ENCODE measurements at regions not wholly inside any gene's neighbourhood (a gene's known extent, or its start where the extent isn't known, plus 50 kb on each side); places are given as distances from the start of the nearest gene placed in this dataset.
"Not testable (repeated sequence)": the region's sequence is repeated elsewhere in the genome, so short reads cannot be mapped to it uniquely, and the experiment has no call there.

GRCh38 chr15:87680208-87680607 lies 576.3 kb downstream of the NTRK3 start:
- DNase-seq (ENCODE audit: low read depth in 2 of 2) = no peak

GRCh38 chr15:87675271-87675670 lies 581.3 kb downstream of the NTRK3 start:
- no peak for DNase-seq (ENCODE audit: low read depth in 2 of 2)

- DNase-seq (ENCODE audit: low read depth in 2 of 2) = no peak
Observed at GRCh38 chr15:87672309-87673288, 583.9 kb downstream of the NTRK3 start.

DNA sequence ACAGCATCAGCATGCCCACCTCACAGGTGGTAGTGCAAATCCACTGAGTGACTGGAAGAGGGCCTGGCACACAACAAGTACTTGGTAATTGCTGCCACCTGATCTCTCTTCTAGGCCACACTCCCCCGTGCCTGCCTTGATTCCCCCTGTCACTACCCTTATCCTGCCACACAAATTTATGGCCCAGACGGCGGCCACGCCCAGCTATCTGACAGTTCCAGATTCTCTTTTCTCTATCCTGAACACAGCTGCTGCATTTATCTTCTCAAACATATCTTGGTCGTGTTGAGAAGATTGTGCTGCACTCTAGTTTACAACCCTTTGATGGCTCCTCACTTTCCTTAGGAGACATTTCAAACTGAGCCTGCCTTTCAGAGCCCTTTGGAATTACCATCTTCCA lies 585.2 kb downstream of the NTRK3 start:
- no peak for DNase-seq (ENCODE audit: low read depth in 2 of 2)

GRCh38 chr15:87669846-87670245 lies 586.7 kb downstream of the NTRK3 start:
- DNase-seq (ENCODE audit: low read depth in 2 of 2) = no peak

DNA sequence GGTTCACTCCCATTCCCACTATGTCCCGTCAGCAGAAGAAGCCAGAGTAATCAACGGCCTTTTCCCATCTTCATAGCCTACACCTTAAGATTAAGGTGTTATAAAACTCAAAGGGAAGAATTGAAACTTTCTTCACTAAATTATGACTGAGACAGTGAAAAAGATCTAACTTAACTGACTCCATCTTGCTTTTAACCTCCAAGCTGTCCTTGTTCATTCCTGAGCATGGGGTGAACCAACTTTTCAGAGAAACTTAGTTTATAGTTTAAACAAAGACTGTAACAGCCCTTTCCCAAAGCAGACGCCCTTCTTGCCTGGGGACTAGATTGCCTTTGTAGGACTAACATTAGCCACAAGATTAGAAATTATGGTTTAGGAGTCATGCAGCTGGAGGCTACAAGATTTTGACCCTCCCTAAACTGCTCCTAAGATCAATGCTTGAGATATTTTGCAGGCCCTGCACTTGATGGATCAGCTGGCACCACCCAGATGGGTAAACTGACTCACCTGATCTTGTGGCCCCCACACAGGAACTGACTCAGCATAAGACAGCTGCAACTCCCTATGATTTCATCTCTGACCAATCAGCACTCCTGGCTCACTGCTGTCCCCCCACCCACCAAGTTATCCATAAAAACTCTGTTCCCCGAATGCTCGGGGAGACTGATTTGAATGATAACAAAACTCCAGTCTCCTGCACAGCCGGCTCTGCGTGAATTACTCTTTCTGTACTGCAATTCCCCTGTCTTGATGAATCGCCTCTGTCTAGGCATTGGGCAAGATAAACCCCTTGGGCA lies 587.6 kb downstream of the NTRK3 start:
- not testable (repeated sequence) for DNase-seq (ENCODE audit: low read depth in 2 of 2)

GRCh38 chr15:87667643-87668042 lies 588.9 kb downstream of the NTRK3 start:
- DNase-seq (ENCODE audit: low read depth in 2 of 2) = no peak

- DNase-seq (ENCODE audit: low read depth in 2 of 2) = no peak
Observed at GRCh38 chr15:87662575-87662974, 594.0 kb downstream of the NTRK3 start.

DNA sequence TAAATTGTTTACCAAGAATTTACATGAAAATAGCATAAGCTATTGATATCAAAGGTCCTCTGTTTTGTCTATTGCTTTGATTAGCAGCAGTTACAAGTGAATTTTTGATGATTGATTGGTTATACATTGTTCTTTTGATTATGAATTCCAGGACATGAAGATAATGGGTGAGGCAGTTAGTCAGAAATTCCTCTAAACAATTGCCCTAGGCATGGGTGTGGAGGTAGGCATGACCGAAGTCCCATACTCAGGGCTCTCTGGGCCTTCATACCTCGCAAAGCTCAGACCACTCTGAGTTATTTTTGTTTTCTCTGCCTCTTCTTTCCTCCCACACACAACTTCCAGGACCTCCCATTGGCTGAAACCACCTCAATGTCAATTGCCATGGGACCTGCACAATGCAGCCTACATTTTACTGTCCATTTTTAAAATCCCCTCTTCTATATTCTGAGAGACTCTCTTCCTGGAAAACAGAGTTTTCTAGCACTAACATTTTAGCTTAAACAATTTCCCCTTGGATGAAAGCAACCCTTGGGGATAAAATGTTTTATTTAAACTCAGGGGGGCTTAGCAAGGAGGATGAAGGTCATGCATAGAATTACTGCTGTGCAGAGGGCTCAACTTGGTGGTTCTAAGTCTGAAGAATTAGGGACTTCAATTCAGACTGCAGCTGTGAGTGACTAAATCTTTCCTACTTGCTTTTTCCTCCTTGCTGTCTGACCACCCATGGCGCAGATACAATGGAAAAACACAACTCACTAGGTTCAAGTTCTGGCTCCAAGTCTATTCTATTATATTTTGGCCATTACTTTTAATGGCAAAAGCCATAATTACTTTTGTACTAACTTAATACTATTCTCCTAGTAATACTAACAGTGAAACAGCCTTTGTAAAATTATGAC lies 594.8 kb downstream of the NTRK3 start:
- no peak for DNase-seq (ENCODE audit: low read depth in 2 of 2)

DNA sequence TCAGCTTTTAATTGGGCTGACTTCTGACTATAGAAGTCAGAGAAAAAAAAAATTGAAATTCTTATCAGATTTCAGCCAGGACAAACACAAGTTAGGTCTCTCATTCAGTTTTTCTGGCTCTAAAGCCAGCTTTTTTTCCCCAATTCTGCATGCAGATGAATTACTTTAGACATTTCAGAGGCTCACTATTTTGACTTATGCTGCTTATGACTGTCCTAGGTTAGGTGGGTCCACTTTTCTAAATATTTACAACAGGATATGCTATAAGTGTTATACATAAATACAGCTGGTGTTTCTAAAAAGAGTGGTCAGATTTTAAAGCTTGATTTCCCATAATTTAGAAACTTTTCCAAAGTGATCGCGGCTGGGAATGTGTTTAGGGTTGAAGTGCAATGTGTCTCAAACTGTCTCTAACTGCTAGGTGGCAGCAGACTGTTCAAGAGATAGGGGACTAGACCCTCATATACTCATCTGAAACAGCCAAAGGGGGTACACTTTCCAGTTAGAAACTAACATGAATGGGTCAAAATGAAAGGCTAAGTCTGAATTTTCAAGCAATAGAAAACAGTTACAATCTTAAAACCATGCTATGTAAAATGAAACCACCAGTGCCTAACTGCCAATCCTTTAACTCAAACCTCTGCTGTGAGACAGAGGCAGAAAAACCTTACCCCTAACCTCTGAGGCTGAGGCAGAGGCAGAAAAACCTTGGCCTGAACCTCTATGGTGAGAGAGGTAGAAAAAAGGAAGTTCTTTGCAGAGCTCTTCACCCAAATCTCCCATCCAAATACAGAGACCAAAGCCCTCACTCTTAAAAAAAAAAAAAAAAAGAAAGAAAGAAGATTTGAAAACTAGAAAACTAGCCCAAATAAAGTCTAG lies 596.0 kb downstream of the NTRK3 start:
- no peak for DNase-seq (ENCODE audit: low read depth in 2 of 2)

DNA sequence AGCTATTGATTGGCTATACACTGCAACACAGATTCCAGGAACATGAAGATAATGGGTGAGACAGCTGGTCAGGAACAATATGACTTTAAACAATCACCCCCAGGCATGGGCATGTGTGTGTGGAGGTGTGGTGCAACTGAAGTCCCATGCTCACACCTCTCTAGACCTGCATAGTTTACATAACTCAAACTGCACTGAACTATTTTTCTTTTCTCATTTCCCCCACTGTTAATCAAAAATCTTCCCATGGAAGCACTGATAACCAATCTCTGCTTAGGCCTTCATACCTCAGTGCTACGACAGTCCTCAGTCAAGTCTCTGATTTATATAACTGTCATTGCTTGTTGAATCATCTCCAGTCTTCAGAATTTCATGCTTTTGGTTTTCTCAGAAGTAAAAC lies 600.2 kb downstream of the NTRK3 start:
- no peak for DNase-seq (ENCODE audit: low read depth in 2 of 2)

- DNase-seq (ENCODE audit: low read depth in 2 of 2) = no peak
Observed at GRCh38 chr15:87653646-87654045, 602.9 kb downstream of the NTRK3 start.

GRCh38 chr15:87649175-87649574 lies 607.4 kb downstream of the NTRK3 start:
- DNase-seq (ENCODE audit: low read depth in 2 of 2) = no peak

DNA sequence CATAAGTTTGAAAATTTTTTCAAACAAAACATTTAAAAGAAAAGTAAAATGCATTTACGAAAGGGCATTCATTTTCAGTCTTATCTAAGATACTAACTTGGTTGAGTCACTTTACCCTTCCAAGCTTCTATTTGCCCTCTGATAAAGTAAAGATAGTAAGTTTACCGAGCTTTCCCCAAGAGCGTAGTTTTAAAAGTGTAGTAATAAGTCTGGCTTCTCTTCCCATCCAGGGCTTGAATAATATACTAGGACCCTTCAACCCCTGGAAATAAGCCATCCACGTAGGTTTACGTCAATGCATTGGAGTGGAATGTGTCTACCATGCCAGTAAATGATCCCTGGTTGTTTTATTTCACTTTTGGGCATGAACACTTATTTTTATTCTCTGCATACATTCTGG lies 608.3 kb downstream of the NTRK3 start:
- no peak for DNase-seq (ENCODE audit: low read depth in 2 of 2)

DNA sequence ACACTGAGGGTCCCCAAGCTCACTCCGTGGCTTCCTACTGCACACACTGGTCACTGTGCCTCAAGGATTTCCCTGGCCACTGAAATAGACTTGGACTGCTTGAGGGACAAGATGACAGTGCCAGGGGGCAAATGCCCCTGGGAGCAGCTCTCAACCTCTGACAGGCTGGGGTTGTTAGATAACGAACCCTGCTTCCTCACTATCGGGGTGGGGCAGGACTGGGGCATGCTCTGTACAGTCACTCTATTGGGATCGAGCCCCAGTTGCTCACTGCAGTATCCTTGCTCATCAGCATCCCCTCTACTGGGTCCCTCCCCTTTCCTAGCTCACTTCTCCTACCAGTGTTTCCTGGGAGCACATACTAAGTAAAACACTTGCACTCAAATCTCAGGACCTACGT lies 610.8 kb downstream of the NTRK3 start:
- DNase-seq (ENCODE audit: low read depth in 2 of 2) = no peak

- not testable (repeated sequence) for DNase-seq (ENCODE audit: low read depth in 2 of 2)
Observed at GRCh38 chr15:87642997-87643396, 613.5 kb downstream of the NTRK3 start.

GRCh38 chr15:87639305-87640011 lies 617.1 kb downstream of the NTRK3 start:
- no peak for DNase-seq (ENCODE audit: low read depth in 2 of 2)

GRCh38 chr15:87638554-87639083 lies 617.9 kb downstream of the NTRK3 start:
- no peak for DNase-seq (ENCODE audit: low read depth in 2 of 2)

DNA sequence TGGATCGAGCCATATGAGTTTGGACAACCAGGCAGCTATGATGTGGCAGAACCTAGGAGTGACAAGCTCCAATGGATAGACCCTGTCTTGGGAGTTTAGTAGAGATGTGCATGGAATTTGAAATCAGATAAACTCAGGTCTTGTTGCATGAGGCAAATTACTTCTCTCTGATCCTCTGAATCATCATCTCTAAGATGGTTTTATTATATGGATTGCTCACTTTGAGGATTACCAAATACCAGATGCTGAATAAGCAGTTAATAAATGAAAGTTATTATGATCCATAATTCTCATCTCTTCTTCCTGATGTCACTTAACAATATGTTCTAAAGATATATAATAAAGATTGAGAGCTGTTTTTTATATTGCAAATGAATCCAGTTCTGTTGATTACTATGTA lies 622.2 kb downstream of the NTRK3 start:
- no peak for DNase-seq (ENCODE audit: low read depth in 2 of 2)

GRCh38 chr15:87633525-87633924 lies 623.0 kb downstream of the NTRK3 start:
- DNase-seq (ENCODE audit: low read depth in 2 of 2) = no peak
